Sigmoid colon (tissue), 4 donors: ENCODE measurements at regions not wholly inside any gene's neighbourhood (a gene's known extent, or its start where the extent isn't known, plus 50 kb on each side); places are given as distances from the start of the nearest gene placed in this dataset.

Experiments used
- CTCF ChIP-seq, 4 experiments: fragments of 450-650 bp in 3 of 4; fragments of 200-600 bp in 1 of 4; IDR thresholded peaks; one replicate each; pipeline ENCODE4 v1.5.1; 2016 to 2019; ENCODE audit warnings: antibody characterized with exemption in 4 of 4, mild to moderate bottlenecking in 3 of 4, moderate library complexity in 2 of 4
- EP300 ChIP-seq, 4 donors: sonication (generic); formaldehyde crosslinking; IDR thresholded peaks; one replicate each; pipeline ENCODE4 v1.6.1; 2017; ENCODE audit warnings: antibody characterized with exemption in 4 of 4
- POLR2AphosphoS5 ChIP-seq, 4 donors: sonication (generic); formaldehyde crosslinking; IDR thresholded peaks; one replicate each; pipeline ENCODE4 v1.6.1; 2017; ENCODE audit warnings: antibody characterized with exemption in 4 of 4

- TF ChIP-seq EP300 (IDR thresholded peaks at IDR 0.05) (no peak), POLR2AphosphoS5 (IDR thresholded peaks at IDR 0.05) (no peak), CTCF (IDR thresholded peaks at IDR 0.05) (no peak)
These were observed 599.1 kb upstream of the SOX9 start for GRCh38 chr17:71521724-71522123.
